ENCODE measurements at regions not wholly inside any gene's neighbourhood (a gene's known extent, or its start where the extent isn't known, plus 50 kb on each side); places are given as distances from the start of the nearest gene placed in this dataset.

GRCh38 chr3:76495216-76495615, 544.7 kb upstream of the ROBO2 start:
- no peak overlapping the region for H3K4me3 ChIP-seq
- no peaks in the 10 kb centered on the region for H3K27me3 ChIP-seq
- intact Hi-C loops (cut with DNase I), result no loop called here
- no peaks in the 10 kb centered on the region for H3K36me3 ChIP-seq
- 82 to 88% (median 85%) methylated on average over 2 of the region's 2 CpGs for WGBS, 4 donors
- DNase-seq, result no peak
- H3K27ac ChIP-seq, result no peak overlapping the region
- no peak for ATAC-seq
- TF ChIP-seq CTCF (IDR thresholded peaks at IDR 0.05) (no peak), POLR2A (IDR thresholded peaks at IDR 0.05) (no peak)
- no peaks in the 10 kb centered on the region for H3K4me1 ChIP-seq
- H3K9me3 ChIP-seq, result no peaks in the 10 kb centered on the region

GRCh38 chr3:76497636-76498035, 542.3 kb upstream of the ROBO2 start:
- intact Hi-C loops (cut with DNase I), result no loop called here
- Histone ChIP-seq H3K9me3 (no peaks in the 10 kb centered on the region), H3K36me3 (no peaks in the 10 kb centered on the region), H3K4me3 (no peak overlapping the region), H3K27me3 (no peaks in the 10 kb centered on the region), H3K27ac (no peak overlapping the region), H3K4me1 (no peaks in the 10 kb centered on the region)
- DNase-seq, result no peak
- ATAC-seq, result no peak
- WGBS, 4 donors, result 57 to 70% (median 60%) methylated on average over 3 of the region's 3 CpGs
- TF ChIP-seq POLR2A (IDR thresholded peaks at IDR 0.05) (no peak), CTCF (IDR thresholded peaks at IDR 0.05) (no peak)

GRCh38 chr3:76500746-76501275, 539.1 kb upstream of the ROBO2 start:
- intact Hi-C loops (cut with DNase I), result loop anchor here in 1 of 10 donors (10.0 kb wide), 1 partner anchor 64 kb away; no protein-coding TSS in a partner anchor
- Histone ChIP-seq H3K4me3 (no peak overlapping the region), H3K27ac (no peak overlapping the region), H3K9me3 (no peaks in the 10 kb centered on the region), H3K4me1 (no peaks in the 10 kb centered on the region), H3K27me3 (no peaks in the 10 kb centered on the region), H3K36me3 (no peaks in the 10 kb centered on the region)
- no peak for DNase-seq
- no peak for ATAC-seq
- TF ChIP-seq CTCF (IDR thresholded peaks at IDR 0.05) (no peak), POLR2A (IDR thresholded peaks at IDR 0.05) (no peak)
- WGBS, 4 donors, result 91 to 97% (median 93%) methylated on average over 2 of the region's 2 CpGs

- Histone ChIP-seq H3K36me3 (no peaks in the 10 kb centered on the region), H3K4me1 (no peaks in the 10 kb centered on the region), H3K27me3 (no peaks in the 10 kb centered on the region), H3K9me3 (peaks cover 0 to 1% (median 0%) of the 10 kb centered on the region in 12 donors), H3K4me3 (no peak overlapping the region), H3K27ac (no peak overlapping the region)
- DNase-seq (no peak), ATAC-seq (no peak)
- intact Hi-C loops (cut with DNase I), result loop anchor here in 1 of 10 donors (10.0 kb wide), 1 partner anchor 63 kb away; no protein-coding TSS in a partner anchor
- no peak for TF ChIP-seq CTCF (IDR thresholded peaks at IDR 0.05)
- TF ChIP-seq POLR2A (IDR thresholded peaks at IDR 0.05), result no peak
- WGBS, 4 donors, result 65 to 73% (median 66%) methylated on average over 1 of the region's 1 CpG
Observed at GRCh38 chr3:76501315-76501714, 538.6 kb upstream of the ROBO2 start.
